Thyroid gland (tissue), 4 donors: ENCODE measurements at regions not wholly inside any gene's neighbourhood (a gene's known extent, or its start where the extent isn't known, plus 50 kb on each side); places are given as distances from the start of the nearest gene placed in this dataset.

Experiments used
- DNase-seq, 2 donors: peaks; one replicate each; pipeline ENCODE4 v3.0.0-alpha.2; 2019
- H3K27ac ChIP-seq, 3 donors: fragments of 200-600 bp; sonication (generic); 1 replicate in 2 of 3; 2 replicates in 1 of 3; pipeline ENCODE4 v1.5.1; 2016 to 2019; ENCODE audit warnings: mild to moderate bottlenecking in 1 of 3, moderate library complexity in 1 of 3
- H3K27me3 ChIP-seq: fragments of 200-600 bp; sonication (generic); one replicate; pipeline ENCODE4 v1.5.1; 2019
- H3K36me3 ChIP-seq, 2 donors: fragments of 200-600 bp; sonication (generic); one replicate each; pipeline ENCODE4 v1.5.1; 2016 to 2019
- H3K4me1 ChIP-seq, 2 donors: fragments of 200-600 bp; sonication (generic); one replicate each; pipeline ENCODE4 v1.5.1; 2017 to 2019
- H3K4me3 ChIP-seq, 3 donors: fragments of 200-600 bp; sonication (generic); replicated peaks in 1 of 3; 1 replicate in 2 of 3; 2 replicates in 1 of 3; pipeline ENCODE4 v1.5.1; 2016; ENCODE audit warnings: mild to moderate bottlenecking in 1 of 3
- H3K9me3 ChIP-seq: fragments of 200-600 bp; sonication (generic); one replicate; pipeline ENCODE4 v1.5.1; 2017
- POLR2A ChIP-seq, 2 donors: fragments of 450-650 bp; IDR thresholded peaks; one replicate each; pipeline ENCODE4 v1.6.1; 2017; ENCODE audit warnings: antibody characterized with exemption in 2 of 2, mild to moderate bottlenecking in 2 of 2, moderate library complexity in 1 of 2
- WGBS, 2 donors: methylation state at CpG; one replicate each; pipeline ENCODE4 v1.1.5; 2017; 5-methylcytosine and 5-hydroxymethylcytosine counted together
- intact Hi-C: fragments of 100-400 bp; cut with DNase I; formaldehyde crosslinking; loops from one replicate; pipeline ENCODE4 v1.15.1; 2023
- TF ChIP-seq, protein P1 (sequence below), 6 experiments: fragments of 200-600 bp in 3 of 6; fragments of 450-650 bp in 3 of 6; sonication (generic) in 3 of 6; IDR thresholded peaks; one replicate each; pipeline ENCODE4 v1.5.1; 2016 to 2019; ENCODE audit warnings: antibody characterized with exemption in 6 of 6, mild to moderate bottlenecking in 2 of 6, inconsistent platforms in 1 of 6, moderate library complexity in 1 of 6

DNA sequence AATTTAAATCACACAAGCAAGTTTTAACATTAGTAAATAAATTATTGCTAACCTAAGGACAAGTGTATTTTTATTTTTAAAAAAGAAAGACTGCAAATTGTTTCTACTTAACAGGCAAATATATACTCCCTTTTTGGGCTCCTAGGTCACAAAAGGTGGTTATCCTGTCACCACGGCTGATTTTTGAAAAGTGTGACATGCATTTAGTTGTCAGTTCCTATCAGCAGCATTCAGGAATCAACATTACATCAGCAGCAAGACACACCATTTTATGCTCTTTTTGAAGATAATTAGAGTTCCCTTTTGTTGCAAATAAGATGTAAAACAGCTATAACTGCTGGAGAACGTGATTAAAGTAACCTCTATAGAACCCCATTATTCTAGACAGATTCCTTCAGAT is 357.5 kb upstream of the TMCO5A start:
- no peaks in the 10 kb centered on the region for H3K4me1 ChIP-seq
- H3K27ac ChIP-seq: no peak overlapping the region
- H3K9me3 ChIP-seq: no peaks in the 10 kb centered on the region
- DNase-seq: no peak
- H3K4me3 ChIP-seq: no peak overlapping the region
- TF ChIP-seq POLR2A (IDR thresholded peaks at IDR 0.05): no peak
- TF ChIP-seq, protein P1, sequence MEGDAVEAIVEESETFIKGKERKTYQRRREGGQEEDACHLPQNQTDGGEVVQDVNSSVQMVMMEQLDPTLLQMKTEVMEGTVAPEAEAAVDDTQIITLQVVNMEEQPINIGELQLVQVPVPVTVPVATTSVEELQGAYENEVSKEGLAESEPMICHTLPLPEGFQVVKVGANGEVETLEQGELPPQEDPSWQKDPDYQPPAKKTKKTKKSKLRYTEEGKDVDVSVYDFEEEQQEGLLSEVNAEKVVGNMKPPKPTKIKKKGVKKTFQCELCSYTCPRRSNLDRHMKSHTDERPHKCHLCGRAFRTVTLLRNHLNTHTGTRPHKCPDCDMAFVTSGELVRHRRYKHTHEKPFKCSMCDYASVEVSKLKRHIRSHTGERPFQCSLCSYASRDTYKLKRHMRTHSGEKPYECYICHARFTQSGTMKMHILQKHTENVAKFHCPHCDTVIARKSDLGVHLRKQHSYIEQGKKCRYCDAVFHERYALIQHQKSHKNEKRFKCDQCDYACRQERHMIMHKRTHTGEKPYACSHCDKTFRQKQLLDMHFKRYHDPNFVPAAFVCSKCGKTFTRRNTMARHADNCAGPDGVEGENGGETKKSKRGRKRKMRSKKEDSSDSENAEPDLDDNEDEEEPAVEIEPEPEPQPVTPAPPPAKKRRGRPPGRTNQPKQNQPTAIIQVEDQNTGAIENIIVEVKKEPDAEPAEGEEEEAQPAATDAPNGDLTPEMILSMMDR (IDR thresholded peaks at IDR 0.05): no peak
- no peaks in the 10 kb centered on the region for H3K27me3 ChIP-seq
- H3K36me3 ChIP-seq: no peaks in the 10 kb centered on the region
- WGBS, 2 donors: 81 to 87% methylated on average over 2 of the region's 2 CpGs
- intact Hi-C loops: no loop called here

DNA sequence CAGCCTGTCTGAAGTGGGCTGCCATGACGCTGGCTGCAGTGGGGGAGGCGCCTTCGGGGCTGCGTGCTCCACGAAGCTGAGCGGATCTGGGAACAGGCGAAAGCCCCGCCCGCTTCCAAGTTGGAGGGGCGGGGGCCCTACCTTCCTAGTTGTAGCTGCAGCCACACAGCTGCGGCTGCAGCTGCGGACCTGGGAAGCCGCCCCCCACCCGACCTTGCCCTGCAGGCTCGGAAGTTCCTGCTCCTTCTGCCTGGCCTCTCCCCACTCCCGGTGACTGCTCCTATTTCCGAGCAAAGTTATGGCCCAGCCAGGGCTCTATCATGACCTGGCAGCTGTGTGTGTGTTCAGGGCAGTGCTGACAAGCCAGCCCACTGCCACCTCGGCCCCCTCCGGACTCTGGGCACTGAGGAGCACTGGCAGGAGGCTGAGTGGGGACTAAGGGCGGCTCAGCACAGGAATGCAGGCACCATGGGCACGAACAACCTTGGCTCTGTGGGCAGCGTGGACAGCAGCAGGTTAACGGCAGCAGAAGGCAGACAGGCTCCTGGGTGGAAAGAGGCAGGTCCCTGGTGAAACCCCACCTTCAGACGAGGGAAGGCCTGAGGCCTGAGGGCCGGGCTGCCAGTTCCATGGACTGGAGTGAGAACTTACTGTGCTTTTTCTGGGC is 352.4 kb upstream of the TMCO5A start:
- no peak overlapping the region for H3K4me3 ChIP-seq
- TF ChIP-seq POLR2A (IDR thresholded peaks at IDR 0.05): no peak
- TF ChIP-seq, protein P1 (IDR thresholded peaks at IDR 0.05): no peak
- no peak overlapping the region for H3K27ac ChIP-seq
- 95 to 99% methylated on average over 13 to 23 of the region's 25 CpGs for WGBS, 2 donors
- DNase-seq: no peak
- no peaks in the 10 kb centered on the region for H3K36me3 ChIP-seq
- H3K27me3 ChIP-seq: no peaks in the 10 kb centered on the region
- no peaks in the 10 kb centered on the region for H3K4me1 ChIP-seq
- intact Hi-C loops: no loop called here
- no peaks in the 10 kb centered on the region for H3K9me3 ChIP-seq

DNA sequence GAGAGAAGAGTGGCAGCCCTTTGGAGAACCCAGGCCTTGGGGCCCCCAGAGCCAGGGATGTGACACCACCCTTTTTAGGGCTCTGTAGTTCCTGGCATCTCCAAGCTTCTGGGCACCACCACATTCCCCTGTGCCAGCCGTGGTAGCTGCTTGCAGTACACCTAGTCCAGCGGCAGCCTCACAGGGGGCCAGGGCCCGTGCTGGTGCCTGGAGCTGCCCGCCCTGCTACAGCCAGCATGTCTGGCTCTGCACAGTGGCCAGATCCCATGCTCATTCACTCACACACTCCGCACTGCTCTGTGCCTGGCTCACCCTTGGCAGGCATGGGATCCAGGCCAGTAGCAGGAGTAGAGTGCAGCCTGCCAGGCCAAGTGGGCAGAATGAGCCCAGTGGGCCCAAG is 351.6 kb upstream of the TMCO5A start:
- no peak for TF ChIP-seq POLR2A (IDR thresholded peaks at IDR 0.05)
- TF ChIP-seq, protein P1 (IDR thresholded peaks at IDR 0.05): no peak
- 100% methylated on average over 2 to 5 of the region's 5 CpGs for WGBS, 2 donors
- Histone ChIP-seq H3K4me3 (no peak overlapping the region), H3K9me3 (no peaks in the 10 kb centered on the region), H3K27ac (no peak overlapping the region), H3K36me3 (no peaks in the 10 kb centered on the region), H3K27me3 (no peaks in the 10 kb centered on the region), H3K4me1 (no peaks in the 10 kb centered on the region)
- intact Hi-C loops: no loop called here
- DNase-seq: no peak

DNA sequence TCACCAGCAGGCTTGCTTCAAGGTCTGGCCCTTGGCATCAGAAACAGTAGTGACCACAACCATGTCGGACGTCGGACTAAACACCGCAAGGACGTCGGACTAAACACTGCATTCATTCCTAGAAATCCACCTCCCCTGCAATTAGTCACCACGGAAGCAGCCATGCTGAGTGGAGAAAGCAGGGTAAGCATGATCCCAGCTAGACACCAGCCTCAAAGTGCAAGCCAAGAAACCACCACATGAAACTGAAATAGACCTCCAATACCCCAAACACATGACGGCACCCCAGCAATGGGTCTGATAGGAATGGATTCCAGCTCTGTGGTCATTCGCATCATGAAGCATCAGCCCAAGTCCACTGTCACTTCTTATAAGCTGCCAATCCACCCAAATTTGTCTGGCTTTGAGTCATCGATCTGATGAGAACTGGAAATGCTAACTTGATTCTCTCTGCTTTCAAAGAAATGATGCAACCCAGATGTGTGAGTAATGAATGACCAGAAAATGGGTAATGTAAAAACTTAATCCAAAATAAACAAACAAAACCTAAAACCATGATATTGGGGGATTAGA is 348.3 kb upstream of the TMCO5A start:
- TF ChIP-seq, protein P1 (IDR thresholded peaks at IDR 0.05): no peak
- no peak for TF ChIP-seq POLR2A (IDR thresholded peaks at IDR 0.05)
- Histone ChIP-seq H3K4me3 (no peak overlapping the region), H3K27ac (no peak overlapping the region), H3K27me3 (no peaks in the 10 kb centered on the region), H3K36me3 (no peaks in the 10 kb centered on the region), H3K4me1 (no peaks in the 10 kb centered on the region), H3K9me3 (no peaks in the 10 kb centered on the region)
- intact Hi-C loops: no loop called here
- no peak for DNase-seq
- 87 to 92% methylated on average over 10 of the region's 10 CpGs for WGBS, 2 donors

DNA sequence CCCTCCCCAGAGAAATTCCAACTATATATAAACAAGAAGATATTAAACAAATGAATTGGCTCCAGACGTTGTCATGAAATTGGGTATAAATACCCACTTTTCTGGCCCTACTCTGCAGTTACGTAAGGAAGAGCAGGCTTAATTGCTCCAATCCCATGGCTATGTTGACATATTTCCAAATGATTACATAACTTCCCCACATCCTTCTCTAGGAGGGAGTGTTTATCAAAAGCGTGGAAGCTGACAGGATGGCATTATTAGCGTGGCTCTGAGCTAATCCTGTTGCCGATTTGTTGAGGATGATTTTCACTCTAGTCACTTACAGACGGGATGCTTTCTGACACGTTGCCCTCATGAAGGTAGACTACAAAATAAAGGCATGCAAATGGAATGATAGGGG is 347.5 kb upstream of the TMCO5A start:
- Histone ChIP-seq H3K36me3 (no peaks in the 10 kb centered on the region), H3K4me3 (no peak overlapping the region), H3K27me3 (no peaks in the 10 kb centered on the region), H3K27ac (no peak overlapping the region), H3K9me3 (no peaks in the 10 kb centered on the region), H3K4me1 (no peaks in the 10 kb centered on the region)
- no peak for DNase-seq
- TF ChIP-seq, protein P1 (IDR thresholded peaks at IDR 0.05): no peak
- TF ChIP-seq POLR2A (IDR thresholded peaks at IDR 0.05): no peak
- intact Hi-C loops: no loop called here
- 66 to 71% methylated on average over 7 of the region's 7 CpGs for WGBS, 2 donors
